Glutamatergic neuron (in vitro differentiated cells): ENCODE measurements at regions not wholly inside any gene's neighbourhood (a gene's known extent, or its start where the extent isn't known, plus 50 kb on each side); places are given as distances from the start of the nearest gene placed in this dataset.

ENCODE experiments used
- DNase-seq: peaks from one replicate; pipeline ENCODE4 v3.0.0; 2022
- H3K27ac Mint-ChIP-seq: one replicate; pipeline ENCODE4 v1.8.0; 2020; ENCODE audit warnings: mild to moderate bottlenecking, mixed read lengths, inconsistent platforms; ENCODE audit not compliant: unreplicated experiment
- H3K27me3 Mint-ChIP-seq: one replicate; pipeline ENCODE4 v1.8.0; 2020; ENCODE audit warnings: mild to moderate bottlenecking, moderate library complexity, mixed read lengths, inconsistent platforms; ENCODE audit not compliant: unreplicated experiment
- H3K36me3 Mint-ChIP-seq: one replicate; pipeline ENCODE4 v1.8.0; 2020; ENCODE audit warnings: mild to moderate bottlenecking, mixed read lengths, inconsistent platforms; ENCODE audit not compliant: unreplicated experiment
- H3K4me1 Mint-ChIP-seq: one replicate; pipeline ENCODE4 v1.8.0; 2020; ENCODE audit warnings: mild to moderate bottlenecking, low read depth, mixed read lengths, inconsistent platforms; ENCODE audit not compliant: unreplicated experiment
- H3K4me3 Mint-ChIP-seq: one replicate; pipeline ENCODE4 v1.8.0; 2020; ENCODE audit warnings: mild to moderate bottlenecking, mixed read lengths, inconsistent platforms; ENCODE audit not compliant: unreplicated experiment
- H3K9me3 Mint-ChIP-seq: one replicate; pipeline ENCODE4 v1.8.0; 2020; ENCODE audit warnings: mild to moderate bottlenecking, moderate library complexity, mixed read lengths, inconsistent platforms; ENCODE audit not compliant: unreplicated experiment
- TF ChIP-seq, protein P1 (sequence below): fragments of 200-600 bp; sonication (generic); IDR thresholded peaks from one replicate; pipeline ENCODE4 v1.5.0; 2021; ENCODE audit not compliant: partially characterized antibody, unreplicated experiment

GRCh38 chr5:39767916-39768315, 343.1 kb upstream of the DAB2 start:
- H3K36me3 Mint-ChIP-seq, result no peaks in the 10 kb centered on the region
- H3K9me3 Mint-ChIP-seq, result no peaks in the 10 kb centered on the region
- no peaks in the 10 kb centered on the region for H3K4me1 Mint-ChIP-seq
- no peak overlapping the region for H3K27ac Mint-ChIP-seq
- no peak for DNase-seq
- H3K4me3 Mint-ChIP-seq, result no peak overlapping the region
- peaks cover 1% of the 10 kb centered on the region for H3K27me3 Mint-ChIP-seq
- TF ChIP-seq, protein P1, sequence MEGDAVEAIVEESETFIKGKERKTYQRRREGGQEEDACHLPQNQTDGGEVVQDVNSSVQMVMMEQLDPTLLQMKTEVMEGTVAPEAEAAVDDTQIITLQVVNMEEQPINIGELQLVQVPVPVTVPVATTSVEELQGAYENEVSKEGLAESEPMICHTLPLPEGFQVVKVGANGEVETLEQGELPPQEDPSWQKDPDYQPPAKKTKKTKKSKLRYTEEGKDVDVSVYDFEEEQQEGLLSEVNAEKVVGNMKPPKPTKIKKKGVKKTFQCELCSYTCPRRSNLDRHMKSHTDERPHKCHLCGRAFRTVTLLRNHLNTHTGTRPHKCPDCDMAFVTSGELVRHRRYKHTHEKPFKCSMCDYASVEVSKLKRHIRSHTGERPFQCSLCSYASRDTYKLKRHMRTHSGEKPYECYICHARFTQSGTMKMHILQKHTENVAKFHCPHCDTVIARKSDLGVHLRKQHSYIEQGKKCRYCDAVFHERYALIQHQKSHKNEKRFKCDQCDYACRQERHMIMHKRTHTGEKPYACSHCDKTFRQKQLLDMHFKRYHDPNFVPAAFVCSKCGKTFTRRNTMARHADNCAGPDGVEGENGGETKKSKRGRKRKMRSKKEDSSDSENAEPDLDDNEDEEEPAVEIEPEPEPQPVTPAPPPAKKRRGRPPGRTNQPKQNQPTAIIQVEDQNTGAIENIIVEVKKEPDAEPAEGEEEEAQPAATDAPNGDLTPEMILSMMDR, result no peak

DNA sequence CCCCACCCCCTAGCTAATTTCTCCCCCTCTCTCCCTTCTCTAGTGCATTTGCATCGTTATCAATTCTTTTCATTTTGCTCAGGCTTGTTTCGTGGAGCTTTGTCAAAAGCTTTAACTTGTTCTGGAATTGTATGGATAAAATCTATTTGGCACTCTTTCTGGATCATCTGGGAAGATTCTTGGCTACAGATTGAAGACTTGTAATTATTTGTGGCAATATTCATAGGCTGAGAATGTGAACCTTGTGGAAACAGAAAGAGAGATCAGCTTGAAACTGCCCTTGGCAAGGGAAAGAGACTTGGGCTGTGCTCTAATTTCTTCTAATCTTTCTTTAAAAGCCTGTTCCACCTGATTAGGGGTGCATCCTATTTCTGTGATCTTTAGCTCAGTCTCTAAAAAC, 340.6 kb upstream of the DAB2 start:
- H3K9me3 Mint-ChIP-seq, result no peaks in the 10 kb centered on the region
- H3K4me1 Mint-ChIP-seq, result no peaks in the 10 kb centered on the region
- peaks cover 1% of the 10 kb centered on the region for H3K27me3 Mint-ChIP-seq
- no peak overlapping the region for H3K4me3 Mint-ChIP-seq
- H3K27ac Mint-ChIP-seq, result no peak overlapping the region
- DNase-seq, result no peak
- TF ChIP-seq, protein P1, result no peak
- no peaks in the 10 kb centered on the region for H3K36me3 Mint-ChIP-seq

DNA sequence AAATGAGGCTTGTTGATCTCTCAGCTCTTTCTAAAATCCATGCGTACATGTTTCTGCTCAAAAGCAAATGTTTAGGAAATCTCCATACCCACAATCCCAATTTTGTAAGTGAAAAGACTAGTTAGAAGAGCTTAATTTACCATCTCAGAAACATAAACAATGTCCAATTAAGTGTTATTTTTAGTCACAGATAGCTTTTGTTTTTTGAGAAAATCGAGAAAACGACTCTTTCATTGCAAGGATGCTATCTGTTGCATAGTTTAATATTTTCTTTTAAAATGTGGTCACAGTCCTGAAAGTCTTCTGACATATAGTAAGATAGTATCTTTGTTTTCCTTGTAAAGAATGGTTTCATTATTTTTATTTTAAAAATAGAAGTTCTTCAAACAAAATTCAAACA, 338.0 kb upstream of the DAB2 start:
- no peak for DNase-seq
- H3K4me1 Mint-ChIP-seq, result no peaks in the 10 kb centered on the region
- no peaks in the 10 kb centered on the region for H3K36me3 Mint-ChIP-seq
- no peak overlapping the region for H3K4me3 Mint-ChIP-seq
- no peak overlapping the region for H3K27ac Mint-ChIP-seq
- H3K9me3 Mint-ChIP-seq, result no peaks in the 10 kb centered on the region
- H3K27me3 Mint-ChIP-seq, result peaks cover 1% of the 10 kb centered on the region
- TF ChIP-seq, protein P1, result no peak

GRCh38 chr5:39761199-39761950, 336.6 kb upstream of the DAB2 start:
- Mint-ChIP-seq H3K4me1 (no peaks in the 10 kb centered on the region), H3K36me3 (no peaks in the 10 kb centered on the region)

More at GRCh38 chr5:39761199-39761950, 336.6 kb upstream of the DAB2 start:
- H3K9me3 Mint-ChIP-seq, result no peaks in the 10 kb centered on the region
- H3K27me3 Mint-ChIP-seq, result peaks cover 1% of the 10 kb centered on the region
- no peak for DNase-seq
- TF ChIP-seq, protein P1, result no peak
- no peak overlapping the region for H3K27ac Mint-ChIP-seq
- no peak overlapping the region for H3K4me3 Mint-ChIP-seq
